HFFc6 (cell line): ENCODE measurements at regions not wholly inside any gene's neighbourhood (a gene's known extent, or its start where the extent isn't known, plus 50 kb on each side); places are given as distances from the start of the nearest gene placed in this dataset.
"Not testable (repeated sequence)": the region's sequence is repeated elsewhere in the genome, so short reads cannot be mapped to it uniquely, and the experiment has no call there.

ENCODE experiments used
- DNase-seq: peaks from one replicate; pipeline ENCODE4 v3.0.0-alpha.2; 2018
- H3K27ac Mint-ChIP-seq: 2 replicates; pipeline ENCODE4 v1.8.0; 2020; ENCODE audit warnings: mild to moderate bottlenecking, mixed read lengths
- H3K27me3 Mint-ChIP-seq: 2 replicates; pipeline ENCODE4 v1.8.0; 2021; ENCODE audit warnings: mild to moderate bottlenecking, moderate library complexity, mixed read lengths; ENCODE audit not compliant: insufficient read depth
- H3K36me3 Mint-ChIP-seq: 2 replicates; pipeline ENCODE4 v1.8.0; 2021; ENCODE audit warnings: low read depth, mixed read lengths
- H3K4me1 Mint-ChIP-seq: 2 replicates; pipeline ENCODE4 v1.8.0; 2020; ENCODE audit warnings: low read depth, mixed read lengths
- H3K4me3 Mint-ChIP-seq: 2 replicates; pipeline ENCODE4 v1.8.0; 2020; ENCODE audit warnings: mild to moderate bottlenecking, moderate library complexity, mixed read lengths
- H3K9me3 Mint-ChIP-seq: 2 replicates; pipeline ENCODE4 v1.8.0; 2020; ENCODE audit warnings: mild to moderate bottlenecking, mixed read lengths
- TF ChIP-seq, protein P1 (sequence below): fragments of 200-600 bp; sonication (generic); IDR thresholded peaks from 2 replicates; pipeline ENCODE4 v1.5.0; 2021; ENCODE audit warnings: antibody characterized with exemption, mild to moderate bottlenecking

DNA sequence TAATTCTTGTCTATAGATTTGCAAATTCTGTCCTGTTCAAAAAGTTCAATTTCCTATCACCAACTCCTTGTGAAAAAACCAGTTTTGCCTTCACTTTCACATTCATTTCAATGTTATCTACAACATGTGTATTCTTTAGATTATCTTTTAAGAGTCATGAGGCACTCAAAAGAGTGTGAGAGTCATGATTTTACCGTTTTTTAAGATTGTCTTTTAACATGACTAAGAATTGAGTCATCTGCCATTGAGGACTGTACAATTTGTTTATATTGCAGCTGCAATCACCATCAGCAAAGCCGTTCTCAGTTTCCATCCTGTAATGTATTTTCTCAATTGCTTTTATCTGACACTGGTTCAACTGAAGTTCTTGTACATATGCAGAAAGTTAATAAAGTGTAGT, 275.8 kb downstream of the LNPK start:
- H3K36me3 Mint-ChIP-seq: no peaks in the 10 kb centered on the region
- H3K27me3 Mint-ChIP-seq: peaks cover 11% of the 10 kb centered on the region
- peaks cover 16% of the 10 kb centered on the region for H3K4me1 Mint-ChIP-seq
- no peak overlapping the region for H3K27ac Mint-ChIP-seq
- peak overlapping the region; percentile 39; the same call in 1 of the 2 replicates for H3K4me3 Mint-ChIP-seq
- TF ChIP-seq, protein P1, sequence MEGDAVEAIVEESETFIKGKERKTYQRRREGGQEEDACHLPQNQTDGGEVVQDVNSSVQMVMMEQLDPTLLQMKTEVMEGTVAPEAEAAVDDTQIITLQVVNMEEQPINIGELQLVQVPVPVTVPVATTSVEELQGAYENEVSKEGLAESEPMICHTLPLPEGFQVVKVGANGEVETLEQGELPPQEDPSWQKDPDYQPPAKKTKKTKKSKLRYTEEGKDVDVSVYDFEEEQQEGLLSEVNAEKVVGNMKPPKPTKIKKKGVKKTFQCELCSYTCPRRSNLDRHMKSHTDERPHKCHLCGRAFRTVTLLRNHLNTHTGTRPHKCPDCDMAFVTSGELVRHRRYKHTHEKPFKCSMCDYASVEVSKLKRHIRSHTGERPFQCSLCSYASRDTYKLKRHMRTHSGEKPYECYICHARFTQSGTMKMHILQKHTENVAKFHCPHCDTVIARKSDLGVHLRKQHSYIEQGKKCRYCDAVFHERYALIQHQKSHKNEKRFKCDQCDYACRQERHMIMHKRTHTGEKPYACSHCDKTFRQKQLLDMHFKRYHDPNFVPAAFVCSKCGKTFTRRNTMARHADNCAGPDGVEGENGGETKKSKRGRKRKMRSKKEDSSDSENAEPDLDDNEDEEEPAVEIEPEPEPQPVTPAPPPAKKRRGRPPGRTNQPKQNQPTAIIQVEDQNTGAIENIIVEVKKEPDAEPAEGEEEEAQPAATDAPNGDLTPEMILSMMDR: no peak
- peak; percentile 53 for DNase-seq
- H3K9me3 Mint-ChIP-seq: peaks cover under 1% of the 10 kb centered on the region

DNA sequence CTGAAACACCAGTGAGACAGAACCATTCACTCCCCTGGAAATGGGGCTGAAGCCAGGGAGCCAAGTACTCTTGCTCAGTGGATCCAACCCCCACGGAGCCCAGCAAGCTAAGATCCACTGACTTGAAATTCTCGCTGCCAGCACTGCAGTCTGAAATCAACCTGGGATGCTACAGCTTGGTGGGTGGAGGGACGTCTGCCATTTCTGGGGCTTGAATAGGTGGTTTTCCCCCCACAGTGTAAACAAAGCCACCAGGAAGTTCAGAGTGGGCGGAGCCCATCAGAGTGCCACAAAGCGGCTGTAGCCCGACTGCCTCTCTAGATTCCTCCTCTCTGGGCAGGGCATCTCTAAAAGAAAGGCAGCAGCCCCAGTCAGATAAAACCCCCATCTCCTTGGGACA, 292.8 kb downstream of the LNPK start:
- Mint-ChIP-seq H3K4me1 (no peaks in the 10 kb centered on the region), H3K36me3 (no peaks in the 10 kb centered on the region), H3K27me3 (peaks cover 16% of the 10 kb centered on the region), H3K27ac (no peak overlapping the region), H3K4me3 (no peak overlapping the region), H3K9me3 (no peaks in the 10 kb centered on the region)
- DNase-seq: no peak
- TF ChIP-seq, protein P1: no peak

DNA sequence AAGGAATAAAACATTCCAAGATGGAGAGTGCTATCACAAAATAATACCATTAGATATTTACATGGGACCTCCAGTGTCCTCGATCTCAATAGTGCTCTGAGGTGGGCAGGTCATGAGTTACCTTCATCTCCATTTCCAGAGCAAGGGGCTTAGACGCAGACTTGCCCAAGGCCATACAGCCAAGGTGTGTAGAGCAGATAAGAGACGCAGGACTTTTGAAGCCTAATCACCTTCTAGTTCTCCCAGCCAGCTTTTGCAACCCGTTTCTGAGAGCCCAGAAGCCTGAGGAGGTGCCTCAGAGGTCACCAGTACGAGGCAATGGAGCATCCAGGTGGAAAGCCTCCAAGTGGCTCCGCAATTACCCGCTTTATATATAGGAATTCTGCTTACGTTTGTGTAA, 294.7 kb downstream of the LNPK start:
- H3K4me3 Mint-ChIP-seq: no peak overlapping the region
- H3K27ac Mint-ChIP-seq: no peak overlapping the region
- H3K27me3 Mint-ChIP-seq: peaks cover 16% of the 10 kb centered on the region
- TF ChIP-seq, protein P1: no peak
- H3K4me1 Mint-ChIP-seq: no peaks in the 10 kb centered on the region
- H3K9me3 Mint-ChIP-seq: no peaks in the 10 kb centered on the region
- DNase-seq: no peak
- H3K36me3 Mint-ChIP-seq: no peaks in the 10 kb centered on the region

DNA sequence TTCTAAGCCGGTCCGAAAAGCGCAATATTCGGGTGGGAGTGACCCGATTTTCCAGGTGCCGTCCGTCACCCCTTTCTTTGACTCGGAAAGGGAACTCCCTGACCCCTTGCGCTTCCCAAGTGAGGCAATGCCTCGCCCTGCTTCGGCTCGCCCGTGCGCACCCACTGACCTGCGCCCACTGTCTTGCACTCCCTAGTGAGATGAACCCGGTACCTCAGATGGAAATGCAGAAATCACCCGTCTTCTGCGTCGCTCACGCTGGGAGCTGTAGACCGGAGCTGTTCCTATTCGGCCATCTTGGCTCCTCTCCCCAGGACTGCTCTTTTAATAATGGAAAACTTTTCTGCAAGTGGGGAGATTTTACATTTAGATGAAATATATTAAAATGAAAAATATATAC, 297.5 kb downstream of the LNPK start:
- not testable (repeated sequence) for DNase-seq, H3K4me3 Mint-ChIP-seq, H3K27ac Mint-ChIP-seq, H3K27me3 Mint-ChIP-seq, H3K9me3 Mint-ChIP-seq, H3K36me3 Mint-ChIP-seq, H3K4me1 Mint-ChIP-seq

DNA sequence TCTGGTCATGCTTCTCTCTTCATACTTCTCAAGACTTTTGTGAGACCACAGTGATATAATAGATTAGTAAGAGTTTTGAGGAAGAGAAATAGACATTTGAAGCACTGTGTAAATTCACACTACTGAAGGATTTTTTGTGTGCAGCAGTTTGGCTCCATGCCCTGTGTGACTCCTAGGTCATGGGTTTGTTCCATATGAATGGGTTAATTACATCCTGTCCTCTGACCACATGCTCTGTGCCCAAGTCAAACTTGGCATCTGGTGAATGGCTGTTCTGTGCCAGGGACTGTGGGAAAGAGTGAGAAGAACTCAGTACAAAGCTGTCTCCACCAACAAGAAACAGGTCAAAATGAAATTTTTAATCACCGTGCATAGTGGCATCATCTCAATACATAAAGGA, 304.0 kb downstream of the LNPK start:
- Mint-ChIP-seq H3K27me3 (peaks cover 10% of the 10 kb centered on the region), H3K36me3 (no peaks in the 10 kb centered on the region), H3K4me1 (no peaks in the 10 kb centered on the region), H3K4me3 (no peak overlapping the region), H3K27ac (no peak overlapping the region), H3K9me3 (no peaks in the 10 kb centered on the region)
- TF ChIP-seq, protein P1: no peak
- DNase-seq: no peak

DNA sequence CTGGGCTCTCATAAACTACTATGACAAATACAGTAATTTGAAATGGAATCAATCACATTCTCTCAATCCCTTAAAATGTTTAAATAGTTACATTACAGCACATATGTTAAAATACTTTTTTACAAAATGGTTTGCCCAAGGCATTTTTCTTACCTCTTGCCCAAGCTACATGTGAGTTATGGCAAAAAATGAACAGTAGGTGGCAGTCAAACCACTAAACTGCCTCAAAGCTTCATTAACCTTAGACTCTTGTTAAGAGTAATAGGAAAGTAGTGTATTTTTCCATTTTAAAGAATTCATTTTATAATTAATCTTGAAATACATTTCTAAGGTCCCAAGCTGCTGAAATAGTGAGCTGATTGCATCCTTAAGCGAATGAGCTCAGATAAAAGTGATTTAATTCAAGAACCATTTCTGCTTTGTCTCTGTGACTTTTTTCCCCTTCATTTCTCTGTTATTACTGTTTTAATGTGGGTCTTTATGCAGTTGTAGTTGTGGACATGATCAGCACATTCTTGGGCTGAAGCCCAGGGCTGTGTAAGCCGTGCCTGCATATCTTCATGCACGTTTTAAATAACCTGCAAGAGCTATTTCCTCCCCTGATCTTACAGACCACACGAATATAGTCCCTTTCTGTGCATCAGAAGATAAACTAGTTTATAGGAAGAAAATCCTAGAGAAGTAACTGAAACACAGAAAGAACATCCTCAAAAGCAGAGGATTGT, 311.8 kb downstream of the LNPK start:
- Mint-ChIP-seq H3K36me3 (no peaks in the 10 kb centered on the region), H3K27me3 (peaks cover 8% of the 10 kb centered on the region), H3K9me3 (no peaks in the 10 kb centered on the region), H3K27ac (no peak overlapping the region), H3K4me3 (no peak overlapping the region), H3K4me1 (no peaks in the 10 kb centered on the region)
- peak; percentile 74 for DNase-seq
- TF ChIP-seq, protein P1: peak; percentile 93
